Astrocyte (in vitro differentiated cells and primary cell): ENCODE measurements at regions not wholly inside any gene's neighbourhood (a gene's known extent, or its start where the extent isn't known, plus 50 kb on each side); places are given as distances from the start of the nearest gene placed in this dataset.
A peak's percentile ranks its signal among the peaks of the same experiment; 100 is the strongest.
"Not testable (repeated sequence)": the region's sequence is repeated elsewhere in the genome, so short reads cannot be mapped to it uniquely, and the experiment has no call there.

Experiments used
- DNase-seq: peaks from one replicate; pipeline ENCODE4 v3.0.0-alpha.2; 2010; ENCODE audit warnings: low read depth
- FAIRE-seq: peaks from 2 replicates; lab custom pipeline; 2011; peaks lifted over from hg19 to GRCh38; lab: Jason Lieb, UNC
- H2AFZ ChIP-seq: 2 replicates; pipeline ENCODE4 v1.6.0; 2012; ENCODE audit warnings: low read depth, low read length, inconsistent platforms
- H3K27ac ChIP-seq: 2 replicates; pipeline ENCODE4 v1.5.1; 2011; ENCODE audit warnings: low read depth, low read length, inconsistent platforms
- H3K27me3 ChIP-seq: 2 replicates; pipeline ENCODE4 v1.6.0; 2011; ENCODE audit warnings: low read length, inconsistent platforms; ENCODE audit not compliant: insufficient read depth
- H3K36me3 ChIP-seq: 2 replicates; pipeline ENCODE4 v1.5.1; 2011; ENCODE audit warnings: low read length, inconsistent platforms; ENCODE audit not compliant: insufficient read depth
- H3K4me1 ChIP-seq: 2 replicates; pipeline ENCODE4 v1.5.1; 2011; ENCODE audit warnings: low read length, inconsistent platforms; ENCODE audit not compliant: insufficient read depth
- H3K4me2 ChIP-seq: 2 replicates; pipeline ENCODE4 v1.6.0; 2012; ENCODE audit warnings: low read length, inconsistent platforms
- H3K4me3 ChIP-seq: 2 replicates; pipeline ENCODE4 v1.5.1; 2011; ENCODE audit warnings: low read depth, mild to moderate bottlenecking, low read length, inconsistent platforms; ENCODE audit not compliant: insufficient read depth
- H3K79me2 ChIP-seq: 2 replicates; pipeline ENCODE4 v1.6.0; 2012; ENCODE audit warnings: mild to moderate bottlenecking, low read length, inconsistent platforms; ENCODE audit not compliant: insufficient read depth
- H3K9ac ChIP-seq: 2 replicates; pipeline ENCODE4 v1.6.0; 2012; ENCODE audit warnings: mild to moderate bottlenecking, low read length, inconsistent platforms
- H3K9me3 ChIP-seq: 2 replicates; pipeline ENCODE4 v1.5.1; 2012; ENCODE audit warnings: low read depth, mild to moderate bottlenecking, low read length, inconsistent platforms; ENCODE audit not compliant: insufficient read depth
- H4K20me1 ChIP-seq: 2 replicates; pipeline ENCODE4 v1.6.0; 2012; ENCODE audit warnings: low read length, inconsistent platforms; ENCODE audit not compliant: insufficient read depth
- H3K27ac Mint-ChIP-seq: one replicate; pipeline ENCODE4 v1.8.0; 2021; ENCODE audit warnings: mild to moderate bottlenecking, mixed read lengths; ENCODE audit not compliant: unreplicated experiment
- H3K27me3 Mint-ChIP-seq: one replicate; pipeline ENCODE4 v1.8.0; 2021; ENCODE audit warnings: low read depth, mixed read lengths; ENCODE audit not compliant: unreplicated experiment
- H3K36me3 Mint-ChIP-seq: one replicate; pipeline ENCODE4 v1.8.0; 2021; ENCODE audit warnings: low read depth, mixed read lengths; ENCODE audit not compliant: unreplicated experiment
- H3K4me1 Mint-ChIP-seq: one replicate; pipeline ENCODE4 v1.8.0; 2021; ENCODE audit warnings: low read depth, mixed read lengths; ENCODE audit not compliant: unreplicated experiment
- H3K4me3 Mint-ChIP-seq: one replicate; pipeline ENCODE4 v1.8.0; 2021; ENCODE audit warnings: mild to moderate bottlenecking, moderate library complexity, mixed read lengths; ENCODE audit not compliant: unreplicated experiment
- H3K9me3 Mint-ChIP-seq: one replicate; pipeline ENCODE4 v1.8.0; 2021; ENCODE audit warnings: mild to moderate bottlenecking, mixed read lengths; ENCODE audit not compliant: unreplicated experiment
- CTCF ChIP-seq: IDR thresholded peaks from 2 replicates; pipeline ENCODE4 v1.5.1; 2011; ENCODE audit warnings: low read depth, mild to moderate bottlenecking, inconsistent platforms, low read length, moderate library complexity; ENCODE audit not compliant: insufficient read depth
- EZH2 ChIP-seq: IDR thresholded peaks from 2 replicates; pipeline ENCODE4 v1.6.1; 2012; ENCODE audit warnings: mild to moderate bottlenecking, low read length, inconsistent platforms; ENCODE audit not compliant: insufficient read depth

GRCh38 chr4:169846396-169846795 is 88.7 kb upstream of the HPF1 start:
- Mint-ChIP-seq H3K27me3 (peaks cover 10% of the 10 kb centered on the region), H3K36me3 (no peaks in the 10 kb centered on the region), H3K9me3 (no peaks in the 10 kb centered on the region), H3K4me1 (no peaks in the 10 kb centered on the region), H3K4me3 (no peak overlapping the region), H3K27ac (no peak overlapping the region)
- no peak for TF ChIP-seq CTCF
- no peak for TF ChIP-seq EZH2
- Histone ChIP-seq H3K4me3 (no peak overlapping the region), H2AFZ (no peak overlapping the region), H3K9me3 (no peaks in the 10 kb centered on the region), H3K9ac (no peak overlapping the region), H3K27ac (no peak overlapping the region), H3K36me3 (no peaks in the 10 kb centered on the region), H3K27me3 (peaks cover 2% of the 10 kb centered on the region), H4K20me1 (no peaks in the 10 kb centered on the region), H3K79me2 (no peaks in the 10 kb centered on the region), H3K4me2 (no peak overlapping the region), H3K4me1 (no peaks in the 10 kb centered on the region)
- peak; percentile 26 for DNase-seq
- FAIRE-seq = no peak

GRCh38 chr4:169841776-169842175 is 84.0 kb upstream of the HPF1 start:
- Histone ChIP-seq H3K27ac (no peak overlapping the region), H4K20me1 (no peaks in the 10 kb centered on the region), H3K36me3 (no peaks in the 10 kb centered on the region), H3K27me3 (peaks cover 2% of the 10 kb centered on the region), H3K4me2 (no peak overlapping the region), H2AFZ (no peak overlapping the region), H3K79me2 (no peaks in the 10 kb centered on the region), H3K4me3 (no peak overlapping the region), H3K9me3 (no peaks in the 10 kb centered on the region), H3K4me1 (no peaks in the 10 kb centered on the region), H3K9ac (no peak overlapping the region)
- Mint-ChIP-seq H3K4me1 (no peaks in the 10 kb centered on the region), H3K27me3 (peaks cover 7% of the 10 kb centered on the region), H3K9me3 (peaks cover 2% of the 10 kb centered on the region), H3K36me3 (no peaks in the 10 kb centered on the region), H3K4me3 (no peak overlapping the region), H3K27ac (no peak overlapping the region)
- FAIRE-seq (no peak), DNase-seq (no peak)
- no peak for TF ChIP-seq CTCF
- no peak for TF ChIP-seq EZH2

- H4K20me1 ChIP-seq = no peaks in the 10 kb centered on the region
- H3K27me3 Mint-ChIP-seq = peaks cover 9% of the 10 kb centered on the region
- H3K36me3 Mint-ChIP-seq = no peaks in the 10 kb centered on the region
- no peak overlapping the region for H3K9ac ChIP-seq
- H3K27ac Mint-ChIP-seq = no peak overlapping the region
- no peak overlapping the region for H3K4me2 ChIP-seq
- no peaks in the 10 kb centered on the region for H3K4me1 Mint-ChIP-seq
- H3K4me3 ChIP-seq = no peak overlapping the region
- no peak for FAIRE-seq
- H3K4me1 ChIP-seq = no peaks in the 10 kb centered on the region
- no peak overlapping the region for H3K27ac ChIP-seq
- no peaks in the 10 kb centered on the region for H3K79me2 ChIP-seq
- no peak overlapping the region for H3K4me3 Mint-ChIP-seq
- peaks cover 2% of the 10 kb centered on the region for H3K9me3 Mint-ChIP-seq
- no peak for DNase-seq
- TF ChIP-seq EZH2 (no peak), CTCF (no peak)
- H3K27me3 ChIP-seq = peaks cover 2% of the 10 kb centered on the region
- H3K36me3 ChIP-seq = no peaks in the 10 kb centered on the region
- H3K9me3 ChIP-seq = no peaks in the 10 kb centered on the region
- H2AFZ ChIP-seq = no peak overlapping the region
Measured at GRCh38 chr4:169840554-169840953, 82.8 kb upstream of the HPF1 start.

GRCh38 chr4:169828329-169828728 is 70.6 kb upstream of the HPF1 start:
- not testable (repeated sequence) for H3K4me3 Mint-ChIP-seq, H3K4me1 Mint-ChIP-seq, H2AFZ ChIP-seq, DNase-seq, FAIRE-seq, H3K9me3 ChIP-seq, H3K9ac ChIP-seq, H3K27me3 ChIP-seq, H4K20me1 ChIP-seq, H3K27ac ChIP-seq, H3K4me1 ChIP-seq, H3K36me3 Mint-ChIP-seq, H3K36me3 ChIP-seq, H3K4me2 ChIP-seq, H3K9me3 Mint-ChIP-seq, H3K79me2 ChIP-seq, H3K27ac Mint-ChIP-seq, H3K4me3 ChIP-seq
- peaks cover 13% of the 10 kb centered on the region for H3K27me3 Mint-ChIP-seq
